B cell (primary cell): ENCODE measurements at regions not wholly inside any gene's neighbourhood (a gene's known extent, or its start where the extent isn't known, plus 50 kb on each side); places are given as distances from the start of the nearest gene placed in this dataset.

Experiments
- ATAC-seq: fragments of 200-7000 bp; cut with Tn5 transposase; one replicate; pipeline ENCODE4 v1.10.0; 2021; ENCODE audit warnings: low read depth, mild to moderate bottlenecking, moderate number of reproducible peaks, moderate library complexity
- CTCF ChIA-PET: fragments of 350-600 bp; sonication (Branson Sonifier 250); formaldehyde crosslinking; loops from one replicate; lab custom pipeline; 2021; ENCODE audit warnings: antibody characterized with exemption, inconsistent platforms; lab: Charles Lee
- POLR2A ChIA-PET: fragments of 350-600 bp; sonication (Branson Sonifier 250); formaldehyde crosslinking; loops from one replicate; lab custom pipeline; 2021; ENCODE audit warnings: antibody characterized with exemption; lab: Charles Lee
- DNase-seq: peaks from one replicate; pipeline ENCODE4 v3.0.0; 2013
- H2AFZ ChIP-seq: 2 replicates; pipeline ENCODE4 v1.6.1; 2012; ENCODE audit warnings: mild to moderate bottlenecking, low read depth, low read length; ENCODE audit not compliant: insufficient read depth, poor library complexity, severe bottlenecking
- H3K27ac ChIP-seq, 2 donors: 1 replicate in 1 of 2; 2 replicates in 1 of 2; pipeline ENCODE4 v1.5.1; 2012 to 2013; ENCODE audit warnings: low read length in 2 of 2, mild to moderate bottlenecking in 2 of 2, moderate library complexity in 1 of 2
- H3K27me3 ChIP-seq, 4 experiments: fragments of 200-600 bp in 1 of 4; sonication (generic) in 1 of 4; replicated peaks in 1 of 4; 1 replicate in 2 of 4; 2 replicates in 2 of 4; pipeline versions ENCODE4 v1.6.1 to v1.7.0; 2013 to 2016; ENCODE audit warnings: low read length in 3 of 4, mild to moderate bottlenecking in 2 of 4, mixed read lengths in 1 of 4, moderate library complexity in 1 of 4; ENCODE audit not compliant: insufficient read depth in 4 of 4, control insufficient read depth in 3 of 4; ENCODE audit errors: control extremely low read depth in 1 of 4
- H3K36me3 ChIP-seq, 2 experiments: replicated peaks in 1 of 2; 1 replicate in 1 of 2; 2 replicates in 1 of 2; pipeline versions ENCODE4 v1.6.1 to v1.7.1; 2013; ENCODE audit warnings: low read length in 1 of 2; ENCODE audit not compliant: insufficient read depth in 2 of 2, control insufficient read depth in 1 of 2; ENCODE audit errors: control extremely low read depth in 1 of 2, extremely low read depth in 1 of 2
- H3K4me1 ChIP-seq, 2 donors: fragments of 200-600 bp in 1 of 2; sonication (generic) in 1 of 2; 1 replicate in 1 of 2; 2 replicates in 1 of 2; pipeline versions ENCODE4 v1.5.1 to v1.6.1; 2013 to 2017; ENCODE audit warnings: low read length in 2 of 2; ENCODE audit not compliant: control insufficient read depth in 2 of 2, insufficient read depth in 2 of 2
- H3K4me2 ChIP-seq: replicated peaks from 2 replicates; pipeline ENCODE3; 2012; ENCODE audit warnings: mild to moderate bottlenecking, low read depth, low read length; ENCODE audit not compliant: poor library complexity, severe bottlenecking
- H3K4me3 ChIP-seq, 5 experiments: fragments of 200-600 bp in 1 of 5; sonication (generic) in 1 of 5; 1 replicate in 3 of 5; 2 replicates in 2 of 5; pipeline versions ENCODE4 v1.5.1 to v1.7.0; 2011 to 2016; ENCODE audit warnings: low read length in 4 of 5, mild to moderate bottlenecking in 4 of 5, low read depth in 2 of 5, control low read depth in 1 of 5, moderate library complexity in 1 of 5; ENCODE audit not compliant: insufficient read depth in 1 of 5; ENCODE audit errors: control extremely low read depth in 1 of 5, extremely low read depth in 1 of 5
- H3K79me2 ChIP-seq: fragments of 200-600 bp; sonication (generic); one replicate; pipeline ENCODE4 v1.6.0; 2016; ENCODE audit warnings: low read length; ENCODE audit not compliant: control insufficient read depth, insufficient read depth
- H3K9ac ChIP-seq: fragments of 200-600 bp; sonication (generic); 2 replicates; pipeline ENCODE4 v1.6.1; 2017; ENCODE audit warnings: mild to moderate bottlenecking, low read length, moderate library complexity
- H3K9me3 ChIP-seq, 3 donors: one replicate each; pipeline versions ENCODE4 v1.6.1 to v1.7.1; 2013; ENCODE audit warnings: low read length in 2 of 3; ENCODE audit not compliant: control insufficient read depth in 2 of 3, insufficient read depth in 1 of 3; ENCODE audit errors: control extremely low read depth in 1 of 3
- H4K20me1 ChIP-seq: 2 replicates; pipeline ENCODE4 v1.6.0; 2012; ENCODE audit warnings: mild to moderate bottlenecking, low read length; ENCODE audit not compliant: insufficient read depth, control insufficient read depth, poor library complexity, severe bottlenecking
- H3K27ac Mint-ChIP-seq: one replicate; pipeline ENCODE4 v1.8.0; 2021; ENCODE audit warnings: mixed read lengths
- H3K27me3 Mint-ChIP-seq: one replicate; pipeline ENCODE4 v1.8.0; 2021; ENCODE audit warnings: mixed read lengths
- H3K4me1 Mint-ChIP-seq: one replicate; pipeline ENCODE4 v1.8.0; 2021; ENCODE audit warnings: mixed read lengths
- H3K4me3 Mint-ChIP-seq: one replicate; pipeline ENCODE4 v1.8.0; 2021; ENCODE audit warnings: mixed read lengths
- H3K9me3 Mint-ChIP-seq: one replicate; pipeline ENCODE4 v1.8.0; 2022; ENCODE audit warnings: mixed read lengths; ENCODE audit not compliant: insufficient read depth
- EZH2 ChIP-seq: IDR thresholded peaks from 2 replicates; pipeline ENCODE4 v1.6.1; 2012; ENCODE audit warnings: borderline replicate concordance, low read depth, mild to moderate bottlenecking, moderate library complexity, low read length; ENCODE audit not compliant: insufficient read depth, poor library complexity, severe bottlenecking
- WGBS: methylation state at CpG from one replicate; pipeline ENCODE4 v1.1.5; 2013; ENCODE audit warnings: missing lambda C conversion rate; ENCODE audit not compliant: insufficient coverage; 5-methylcytosine and 5-hydroxymethylcytosine counted together
- intact Hi-C: fragments of 100-400 bp; cut with micrococcal nuclease; formaldehyde crosslinking; loops from one replicate; pipeline ENCODE4 v1.10.0; 2022
- TF ChIP-seq, protein P1 (sequence below): fragments of 200-600 bp; IDR thresholded peaks from one replicate; pipeline ENCODE4 v1.8.0; 2022; ENCODE audit warnings: antibody characterized with exemption, mild to moderate bottlenecking

- ChIA-PET CTCF (no interaction called here), POLR2A (no interaction called here)
- H3K27ac ChIP-seq, result no peak overlapping the region
- intact Hi-C loops, result no loop called here
- TF ChIP-seq EZH2, result no peak
- TF ChIP-seq, protein P1, sequence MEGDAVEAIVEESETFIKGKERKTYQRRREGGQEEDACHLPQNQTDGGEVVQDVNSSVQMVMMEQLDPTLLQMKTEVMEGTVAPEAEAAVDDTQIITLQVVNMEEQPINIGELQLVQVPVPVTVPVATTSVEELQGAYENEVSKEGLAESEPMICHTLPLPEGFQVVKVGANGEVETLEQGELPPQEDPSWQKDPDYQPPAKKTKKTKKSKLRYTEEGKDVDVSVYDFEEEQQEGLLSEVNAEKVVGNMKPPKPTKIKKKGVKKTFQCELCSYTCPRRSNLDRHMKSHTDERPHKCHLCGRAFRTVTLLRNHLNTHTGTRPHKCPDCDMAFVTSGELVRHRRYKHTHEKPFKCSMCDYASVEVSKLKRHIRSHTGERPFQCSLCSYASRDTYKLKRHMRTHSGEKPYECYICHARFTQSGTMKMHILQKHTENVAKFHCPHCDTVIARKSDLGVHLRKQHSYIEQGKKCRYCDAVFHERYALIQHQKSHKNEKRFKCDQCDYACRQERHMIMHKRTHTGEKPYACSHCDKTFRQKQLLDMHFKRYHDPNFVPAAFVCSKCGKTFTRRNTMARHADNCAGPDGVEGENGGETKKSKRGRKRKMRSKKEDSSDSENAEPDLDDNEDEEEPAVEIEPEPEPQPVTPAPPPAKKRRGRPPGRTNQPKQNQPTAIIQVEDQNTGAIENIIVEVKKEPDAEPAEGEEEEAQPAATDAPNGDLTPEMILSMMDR, result no peak
- no peak overlapping the region for H2AFZ ChIP-seq
- peaks cover 2% of the 10 kb centered on the region for H3K9me3 Mint-ChIP-seq
- no peak overlapping the region for H3K27ac Mint-ChIP-seq
- no peaks in the 10 kb centered on the region for H3K4me1 Mint-ChIP-seq
- ATAC-seq (no peak), DNase-seq (no peak)
- no peaks in the 10 kb centered on the region for H3K4me1 ChIP-seq
- H3K4me2 ChIP-seq, result no peak overlapping the region
- H4K20me1 ChIP-seq, result no peaks in the 10 kb centered on the region
- no peaks in the 10 kb centered on the region for H3K27me3 ChIP-seq
- no peaks in the 10 kb centered on the region for H3K79me2 ChIP-seq
- H3K9me3 ChIP-seq, result no peaks in the 10 kb centered on the region
- WGBS, result 91% methylated on average over 3 of the region's 3 CpGs
- H3K27me3 Mint-ChIP-seq, result no peaks in the 10 kb centered on the region
- H3K36me3 ChIP-seq, result no peaks in the 10 kb centered on the region
- no peak overlapping the region for H3K9ac ChIP-seq
- no peak overlapping the region for H3K4me3 Mint-ChIP-seq
- H3K4me3 ChIP-seq, result no peak overlapping the region
Measured at GRCh38 chr12:65640489-65640901, 183.8 kb upstream of the HMGA2 start.

DNA sequence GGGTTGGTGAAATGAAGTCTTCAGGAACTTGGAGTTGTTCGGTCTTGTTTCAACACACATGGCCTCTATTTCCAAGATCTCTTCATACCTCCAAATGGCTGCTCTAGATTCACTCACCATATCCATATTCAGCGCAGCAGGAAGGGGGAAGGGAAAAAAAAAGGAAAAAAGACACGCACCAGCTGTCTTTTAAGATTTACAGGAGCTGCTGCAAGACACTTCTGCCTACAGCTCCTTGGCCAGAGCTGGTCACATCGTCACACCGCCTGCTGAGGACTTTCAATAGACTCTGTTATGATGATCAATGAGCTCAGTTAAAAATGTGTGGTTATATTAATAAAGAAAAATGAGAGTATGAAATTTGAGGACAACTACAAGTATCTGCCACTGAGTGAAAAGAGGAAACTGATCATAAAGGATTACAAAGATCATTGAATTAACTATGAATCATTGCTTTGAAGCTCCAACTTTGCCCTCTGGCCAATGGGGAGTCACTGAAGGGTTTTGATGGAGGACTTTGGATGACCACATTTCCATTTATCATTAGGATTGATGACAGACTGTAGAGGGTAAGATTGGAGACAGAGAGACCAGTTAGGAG, 182.1 kb upstream of the HMGA2 start:
- H3K9ac ChIP-seq, result no peak overlapping the region

More for the DNA sequence above, 182.1 kb upstream of the HMGA2 start:
- Histone ChIP-seq H4K20me1 (no peaks in the 10 kb centered on the region), H3K4me3 (no peak overlapping the region), H3K4me2 (no peak overlapping the region), H3K27ac (no peak overlapping the region), H3K36me3 (no peaks in the 10 kb centered on the region), H3K9me3 (no peaks in the 10 kb centered on the region), H2AFZ (no peak overlapping the region), H3K4me1 (no peaks in the 10 kb centered on the region), H3K79me2 (no peaks in the 10 kb centered on the region), H3K27me3 (no peaks in the 10 kb centered on the region)
- no peak for DNase-seq
- 94% methylated on average over 3 of the region's 5 CpGs for WGBS
- H3K27ac Mint-ChIP-seq, result no peak overlapping the region
- H3K9me3 Mint-ChIP-seq, result peaks cover 2% of the 10 kb centered on the region
- no peaks in the 10 kb centered on the region for H3K4me1 Mint-ChIP-seq
- ATAC-seq, result no peak
- ChIA-PET CTCF (no interaction called here), POLR2A (no interaction called here)
- TF ChIP-seq, protein P1, result no peak
- TF ChIP-seq EZH2, result no peak
- intact Hi-C loops, result no loop called here
- H3K4me3 Mint-ChIP-seq, result no peak overlapping the region
- no peaks in the 10 kb centered on the region for H3K27me3 Mint-ChIP-seq
